ENCODE measurements at regions not wholly inside any gene's neighbourhood (a gene's known extent, or its start where the extent isn't known, plus 50 kb on each side); places are given as distances from the start of the nearest gene placed in this dataset.

DNA sequence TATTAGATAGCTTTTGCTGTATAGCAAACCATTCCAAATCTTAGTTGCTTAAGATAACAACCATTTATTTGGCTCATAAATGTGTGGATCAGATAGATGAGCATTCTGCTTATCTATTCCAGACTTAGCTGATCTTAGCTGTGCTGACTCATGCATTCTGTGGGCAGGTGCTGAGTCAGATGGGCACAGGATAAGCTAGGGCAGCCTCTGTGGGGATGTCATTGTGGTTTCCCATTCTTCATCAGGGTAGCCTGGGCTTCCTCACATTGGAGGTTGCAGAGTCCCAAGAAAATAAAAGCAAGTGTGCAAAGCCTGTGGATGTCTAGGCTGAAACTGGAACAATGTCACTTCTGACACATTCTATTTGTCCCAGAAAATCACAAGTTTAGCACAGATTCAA, 917.0 kb downstream of the TYW1 start:
- TF ChIP-seq EZH2 (IDR thresholded peaks at IDR 0.05; ENCODE audit: insufficient read depth, low read length) = no peak
- TF ChIP-seq, protein P1, sequence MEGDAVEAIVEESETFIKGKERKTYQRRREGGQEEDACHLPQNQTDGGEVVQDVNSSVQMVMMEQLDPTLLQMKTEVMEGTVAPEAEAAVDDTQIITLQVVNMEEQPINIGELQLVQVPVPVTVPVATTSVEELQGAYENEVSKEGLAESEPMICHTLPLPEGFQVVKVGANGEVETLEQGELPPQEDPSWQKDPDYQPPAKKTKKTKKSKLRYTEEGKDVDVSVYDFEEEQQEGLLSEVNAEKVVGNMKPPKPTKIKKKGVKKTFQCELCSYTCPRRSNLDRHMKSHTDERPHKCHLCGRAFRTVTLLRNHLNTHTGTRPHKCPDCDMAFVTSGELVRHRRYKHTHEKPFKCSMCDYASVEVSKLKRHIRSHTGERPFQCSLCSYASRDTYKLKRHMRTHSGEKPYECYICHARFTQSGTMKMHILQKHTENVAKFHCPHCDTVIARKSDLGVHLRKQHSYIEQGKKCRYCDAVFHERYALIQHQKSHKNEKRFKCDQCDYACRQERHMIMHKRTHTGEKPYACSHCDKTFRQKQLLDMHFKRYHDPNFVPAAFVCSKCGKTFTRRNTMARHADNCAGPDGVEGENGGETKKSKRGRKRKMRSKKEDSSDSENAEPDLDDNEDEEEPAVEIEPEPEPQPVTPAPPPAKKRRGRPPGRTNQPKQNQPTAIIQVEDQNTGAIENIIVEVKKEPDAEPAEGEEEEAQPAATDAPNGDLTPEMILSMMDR (IDR thresholded peaks at IDR 0.05; ENCODE audit: insufficient read depth, low read depth, low read length) = no peak

Measured in astrocyte (in vitro differentiated cells and primary cell).